Liver (tissue), 8 donors: ENCODE measurements at regions not wholly inside any gene's neighbourhood (a gene's known extent, or its start where the extent isn't known, plus 50 kb on each side); places are given as distances from the start of the nearest gene placed in this dataset.

ENCODE experiments used
- DNase-seq: peaks from one replicate; pipeline ENCODE4 v3.0.0-alpha.2; 2017; ENCODE audit warnings: low spot score
- H3K27ac ChIP-seq, 2 donors: one replicate each; pipeline ENCODE4 v1.7.0; 2013; ENCODE audit warnings: inconsistent platforms in 2 of 2, low read length in 2 of 2, control low read depth in 1 of 2, low read depth in 1 of 2, mild to moderate bottlenecking in 1 of 2
- H3K27me3 ChIP-seq, 4 donors: one replicate each; pipeline versions ENCODE4 v1.6.1 to v1.7.0; 2013; ENCODE audit warnings: low read length in 3 of 4, inconsistent platforms in 1 of 4, mild to moderate bottlenecking in 1 of 4, moderate library complexity in 1 of 4; ENCODE audit not compliant: control insufficient read depth in 4 of 4, insufficient read depth in 4 of 4
- H3K36me3 ChIP-seq, 4 donors: one replicate each; pipeline versions ENCODE4 v1.6.1 to v1.7.0; 2013; ENCODE audit warnings: low read length in 3 of 4, mild to moderate bottlenecking in 3 of 4, low read depth in 1 of 4, moderate library complexity in 1 of 4; ENCODE audit not compliant: control insufficient read depth in 4 of 4, insufficient read depth in 3 of 4
- H3K4me1 ChIP-seq, 4 donors: one replicate each; pipeline versions ENCODE4 v1.6.1 to v1.7.0; 2013; ENCODE audit warnings: low read length in 3 of 4, mild to moderate bottlenecking in 3 of 4, moderate library complexity in 1 of 4; ENCODE audit not compliant: control insufficient read depth in 4 of 4, insufficient read depth in 4 of 4
- H3K4me3 ChIP-seq, 3 donors: one replicate each; pipeline versions ENCODE4 v1.6.1 to v1.7.0; 2013; ENCODE audit warnings: low read length in 3 of 3, control low read depth in 1 of 3, low read depth in 1 of 3, mild to moderate bottlenecking in 1 of 3
- H3K9ac ChIP-seq, 2 donors: one replicate each; pipeline ENCODE4 v1.7.0; 2013; ENCODE audit warnings: low read length in 2 of 2, mild to moderate bottlenecking in 2 of 2, moderate library complexity in 2 of 2, control low read depth in 1 of 2, low read depth in 1 of 2
- H3K9me3 ChIP-seq, 4 donors: one replicate each; pipeline versions ENCODE4 v1.6.1 to v1.7.0; 2013; ENCODE audit warnings: low read length in 3 of 4; ENCODE audit not compliant: control insufficient read depth in 4 of 4
- FOXA2 ChIP-seq: IDR thresholded peaks from 2 replicates; pipeline ENCODE4 v1.6.1; 2016; ENCODE audit warnings: antibody characterized with exemption
- GABPA ChIP-seq, 2 donors: IDR thresholded peaks in 1 of 2; conservative IDR thresholded peaks in 1 of 2; 2 replicates each; pipeline ENCODE4 v1.6.1; 2016; ENCODE audit warnings: antibody characterized with exemption in 2 of 2, mild to moderate bottlenecking in 1 of 2, moderate library complexity in 1 of 2
- HNF4A ChIP-seq, 2 donors: conservative IDR thresholded peaks; 2 replicates each; pipeline ENCODE4 v1.6.1; 2016; ENCODE audit warnings: antibody characterized with exemption in 2 of 2, mild to moderate bottlenecking in 2 of 2
- HNF4G ChIP-seq: IDR thresholded peaks from 2 replicates; pipeline ENCODE4 v1.6.1; 2016; ENCODE audit warnings: antibody characterized with exemption
- JUND ChIP-seq, 2 donors: IDR thresholded peaks; 2 replicates each; pipeline ENCODE4 v1.6.1; 2016; ENCODE audit warnings: antibody characterized with exemption in 2 of 2
- NR2F2 ChIP-seq: IDR thresholded peaks from 2 replicates; pipeline ENCODE4 v1.6.1; 2016; ENCODE audit warnings: antibody characterized with exemption
- RAD21 ChIP-seq, 2 donors: IDR thresholded peaks; 2 replicates each; pipeline ENCODE4 v1.6.1; 2016; ENCODE audit warnings: antibody characterized with exemption in 2 of 2, mild to moderate bottlenecking in 2 of 2
- RXRA ChIP-seq, 2 donors: IDR thresholded peaks; 2 replicates each; pipeline ENCODE4 v1.6.1; 2017 to 2018; ENCODE audit warnings: antibody characterized with exemption in 2 of 2, mild to moderate bottlenecking in 1 of 2
- SP1 ChIP-seq: IDR thresholded peaks from 2 replicates; pipeline ENCODE4 v1.6.1; 2018; ENCODE audit warnings: antibody characterized with exemption, mild to moderate bottlenecking
- TAF1 ChIP-seq: conservative IDR thresholded peaks from 2 replicates; pipeline ENCODE4 v1.6.1; 2016; ENCODE audit warnings: antibody characterized with exemption, mild to moderate bottlenecking
- YY1 ChIP-seq: IDR thresholded peaks from 2 replicates; pipeline ENCODE4 v1.6.1; 2016; ENCODE audit warnings: antibody characterized with exemption, mild to moderate bottlenecking
- WGBS: extraction: QIAGEN DNeasy Blood & Tissue Kit; methylation state at CpG from one replicate; pipeline ENCODE4 v1.1.7; 2013; 5-methylcytosine and 5-hydroxymethylcytosine counted together
- TF ChIP-seq, protein P1 (sequence below): IDR thresholded peaks from 2 replicates; pipeline ENCODE4 v1.6.1; 2016; ENCODE audit warnings: antibody characterized with exemption
- TF ChIP-seq, protein P2 (sequence below): IDR thresholded peaks from 2 replicates; pipeline ENCODE4 v1.6.1; 2016; ENCODE audit warnings: antibody characterized with exemption, mild to moderate bottlenecking
- TF ChIP-seq, protein P3 (sequence below): IDR thresholded peaks from 2 replicates; pipeline ENCODE4 v1.6.1; 2016; ENCODE audit warnings: antibody characterized with exemption
- TF ChIP-seq, protein P4 (sequence below): IDR thresholded peaks from 2 replicates; pipeline ENCODE4 v1.6.1; 2016; ENCODE audit warnings: antibody characterized with exemption
- TF ChIP-seq, protein P5 (sequence below): fragments of 150-350 bp; IDR thresholded peaks from 2 replicates; pipeline ENCODE4 v1.5.1; 2017; ENCODE audit warnings: improper control_type of control experiment, low read depth, low read length; ENCODE audit not compliant: missing input control
- donor health status: healthy.
- donor health status: healthy.
- donor health status: healthy.
- donor health status: healthy.
- donor health status: healthy.

DNA sequence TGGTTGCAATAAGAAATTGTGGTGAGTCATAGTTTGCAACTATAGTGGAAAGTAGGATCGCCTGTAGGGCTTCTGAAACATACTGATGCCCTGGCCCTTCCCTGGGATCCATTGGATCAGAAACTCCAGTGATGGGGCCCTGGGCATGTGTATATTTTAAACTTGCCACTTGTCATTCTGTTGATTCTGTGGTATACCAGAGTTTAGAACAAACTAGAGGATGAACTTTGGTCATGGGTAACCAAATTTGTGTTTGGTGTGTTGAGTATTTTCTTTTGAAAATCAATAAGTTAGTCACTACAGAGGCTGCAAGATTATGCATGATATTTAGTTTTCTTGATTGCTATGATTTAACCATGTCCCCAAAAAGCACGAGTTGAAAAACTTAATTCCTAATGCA is 142.2 kb downstream of the SLC15A5 start:
- Histone ChIP-seq H3K4me3 (peak overlapping the region in 1 of 3 donors; percentile 25), H3K9me3 (peaks cover 14 to 23% (median 23%) of the 10 kb centered on the region in 4 donors), H3K27me3 (no peaks in the 10 kb centered on the region), H3K4me1 (peaks cover 0 to 9% (median 1%) of the 10 kb centered on the region in 4 donors), H3K27ac (no peak overlapping the region), H3K36me3 (no peaks in the 10 kb centered on the region), H3K9ac (no peak overlapping the region)
- 64% methylated on average over 2 of the region's 2 CpGs for WGBS
- TF ChIP-seq SP1 (no peak), HNF4A (conservative IDR thresholded peaks at IDR 0.05) (peak; percentile 39 to 40), YY1 (no peak)
- no peak for DNase-seq

DNA sequence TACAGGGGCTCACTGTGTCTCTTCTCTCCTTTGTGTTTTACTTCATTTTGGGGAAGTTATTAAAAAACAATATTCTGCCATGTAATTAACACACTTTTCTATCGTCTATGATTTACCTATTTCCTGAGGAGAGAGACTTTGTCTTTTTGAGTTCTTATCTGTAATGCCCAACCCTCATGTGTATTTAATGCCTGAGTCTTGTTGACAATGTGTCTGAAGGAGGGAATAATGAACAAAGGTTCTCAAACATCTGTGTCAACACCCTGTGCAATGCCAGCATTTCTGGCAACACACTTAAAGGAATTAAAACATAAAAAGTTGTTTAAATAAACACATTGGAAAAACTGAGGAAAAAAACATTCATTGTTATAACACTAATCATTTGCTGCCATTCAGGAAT is 147.1 kb downstream of the SLC15A5 start:
- no peak for DNase-seq
- no peak overlapping the region for H3K9ac ChIP-seq
- TF ChIP-seq SP1 (no peak), HNF4G (no peak), JUND (IDR thresholded peaks at IDR 0.05) (no peak), NR2F2 (no peak), FOXA2 (no peak)
- TF ChIP-seq, protein P1, sequence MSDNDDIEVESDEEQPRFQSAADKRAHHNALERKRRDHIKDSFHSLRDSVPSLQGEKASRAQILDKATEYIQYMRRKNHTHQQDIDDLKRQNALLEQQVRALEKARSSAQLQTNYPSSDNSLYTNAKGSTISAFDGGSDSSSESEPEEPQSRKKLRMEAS, result no peak
- TF ChIP-seq, protein P2, sequence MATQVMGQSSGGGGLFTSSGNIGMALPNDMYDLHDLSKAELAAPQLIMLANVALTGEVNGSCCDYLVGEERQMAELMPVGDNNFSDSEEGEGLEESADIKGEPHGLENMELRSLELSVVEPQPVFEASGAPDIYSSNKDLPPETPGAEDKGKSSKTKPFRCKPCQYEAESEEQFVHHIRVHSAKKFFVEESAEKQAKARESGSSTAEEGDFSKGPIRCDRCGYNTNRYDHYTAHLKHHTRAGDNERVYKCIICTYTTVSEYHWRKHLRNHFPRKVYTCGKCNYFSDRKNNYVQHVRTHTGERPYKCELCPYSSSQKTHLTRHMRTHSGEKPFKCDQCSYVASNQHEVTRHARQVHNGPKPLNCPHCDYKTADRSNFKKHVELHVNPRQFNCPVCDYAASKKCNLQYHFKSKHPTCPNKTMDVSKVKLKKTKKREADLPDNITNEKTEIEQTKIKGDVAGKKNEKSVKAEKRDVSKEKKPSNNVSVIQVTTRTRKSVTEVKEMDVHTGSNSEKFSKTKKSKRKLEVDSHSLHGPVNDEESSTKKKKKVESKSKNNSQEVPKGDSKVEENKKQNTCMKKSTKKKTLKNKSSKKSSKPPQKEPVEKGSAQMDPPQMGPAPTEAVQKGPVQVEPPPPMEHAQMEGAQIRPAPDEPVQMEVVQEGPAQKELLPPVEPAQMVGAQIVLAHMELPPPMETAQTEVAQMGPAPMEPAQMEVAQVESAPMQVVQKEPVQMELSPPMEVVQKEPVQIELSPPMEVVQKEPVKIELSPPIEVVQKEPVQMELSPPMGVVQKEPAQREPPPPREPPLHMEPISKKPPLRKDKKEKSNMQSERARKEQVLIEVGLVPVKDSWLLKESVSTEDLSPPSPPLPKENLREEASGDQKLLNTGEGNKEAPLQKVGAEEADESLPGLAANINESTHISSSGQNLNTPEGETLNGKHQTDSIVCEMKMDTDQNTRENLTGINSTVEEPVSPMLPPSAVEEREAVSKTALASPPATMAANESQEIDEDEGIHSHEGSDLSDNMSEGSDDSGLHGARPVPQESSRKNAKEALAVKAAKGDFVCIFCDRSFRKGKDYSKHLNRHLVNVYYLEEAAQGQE, result no peak
- TF ChIP-seq, protein P3, sequence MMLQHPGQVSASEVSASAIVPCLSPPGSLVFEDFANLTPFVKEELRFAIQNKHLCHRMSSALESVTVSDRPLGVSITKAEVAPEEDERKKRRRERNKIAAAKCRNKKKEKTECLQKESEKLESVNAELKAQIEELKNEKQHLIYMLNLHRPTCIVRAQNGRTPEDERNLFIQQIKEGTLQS, result no peak
- H3K27me3 ChIP-seq, result no peaks in the 10 kb centered on the region
- no peak overlapping the region for H3K4me3 ChIP-seq
- WGBS, result 28% methylated on average over 1 of the region's 1 CpG
- no peak overlapping the region for H3K27ac ChIP-seq
- no peaks in the 10 kb centered on the region for H3K36me3 ChIP-seq
- H3K9me3 ChIP-seq, result peaks cover 16 to 32% (median 28%) of the 10 kb centered on the region in 4 donors
- no peaks in the 10 kb centered on the region for H3K4me1 ChIP-seq

DNA sequence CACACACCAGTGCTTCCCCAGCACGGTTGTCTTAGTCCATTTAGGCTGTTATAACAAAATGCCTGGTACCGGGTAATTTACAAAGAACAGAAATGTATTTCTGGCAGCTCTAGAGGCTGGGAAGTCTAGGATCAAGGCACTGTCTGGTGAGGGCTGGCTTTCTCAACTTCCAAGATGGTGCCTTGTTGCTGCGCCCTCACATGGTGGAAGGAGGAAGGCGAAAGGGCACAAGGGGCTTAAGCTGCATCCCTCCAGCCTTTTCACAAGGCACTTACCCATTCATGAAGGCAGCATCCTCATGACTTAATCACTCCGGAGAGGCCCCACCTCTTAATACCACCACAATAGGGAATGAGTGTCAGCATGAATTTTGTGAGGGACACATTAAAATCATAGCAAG is 155.5 kb downstream of the SLC15A5 start:
- Histone ChIP-seq H3K27me3 (no peaks in the 10 kb centered on the region), H3K9me3 (peaks cover 0 to 1% (median 0%) of the 10 kb centered on the region in 4 donors), H3K9ac (no peak overlapping the region), H3K36me3 (no peaks in the 10 kb centered on the region), H3K4me3 (no peak overlapping the region), H3K4me1 (peaks cover 0 to 2% (median 0%) of the 10 kb centered on the region in 4 donors), H3K27ac (no peak overlapping the region)
- DNase-seq, result no peak
- WGBS, result 91% methylated on average over 5 of the region's 5 CpGs
- TF ChIP-seq GABPA (IDR thresholded peaks at IDR 0.05 in 1 of 2, conservative IDR thresholded peaks at IDR 0.05 in 1 of 2), result no peak
- TF ChIP-seq, protein P1, result no peak
- no peak for TF ChIP-seq TAF1
- no peak for TF ChIP-seq FOXA2
- no peak for TF ChIP-seq NR2F2
- TF ChIP-seq SP1, result no peak
- no peak for TF ChIP-seq YY1
- TF ChIP-seq JUND (IDR thresholded peaks at IDR 0.05), result no peak
- no peak for TF ChIP-seq RXRA (IDR thresholded peaks at IDR 0.05)
- TF ChIP-seq, protein P2, result no peak
- no peak for TF ChIP-seq RAD21 (IDR thresholded peaks at IDR 0.05)
- TF ChIP-seq, protein P4, sequence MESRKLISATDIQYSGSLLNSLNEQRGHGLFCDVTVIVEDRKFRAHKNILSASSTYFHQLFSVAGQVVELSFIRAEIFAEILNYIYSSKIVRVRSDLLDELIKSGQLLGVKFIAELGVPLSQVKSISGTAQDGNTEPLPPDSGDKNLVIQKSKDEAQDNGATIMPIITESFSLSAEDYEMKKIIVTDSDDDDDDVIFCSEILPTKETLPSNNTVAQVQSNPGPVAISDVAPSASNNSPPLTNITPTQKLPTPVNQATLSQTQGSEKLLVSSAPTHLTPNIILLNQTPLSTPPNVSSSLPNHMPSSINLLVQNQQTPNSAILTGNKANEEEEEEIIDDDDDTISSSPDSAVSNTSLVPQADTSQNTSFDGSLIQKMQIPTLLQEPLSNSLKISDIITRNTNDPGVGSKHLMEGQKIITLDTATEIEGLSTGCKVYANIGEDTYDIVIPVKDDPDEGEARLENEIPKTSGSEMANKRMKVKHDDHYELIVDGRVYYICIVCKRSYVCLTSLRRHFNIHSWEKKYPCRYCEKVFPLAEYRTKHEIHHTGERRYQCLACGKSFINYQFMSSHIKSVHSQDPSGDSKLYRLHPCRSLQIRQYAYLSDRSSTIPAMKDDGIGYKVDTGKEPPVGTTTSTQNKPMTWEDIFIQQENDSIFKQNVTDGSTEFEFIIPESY, result no peak
- TF ChIP-seq, protein P5, sequence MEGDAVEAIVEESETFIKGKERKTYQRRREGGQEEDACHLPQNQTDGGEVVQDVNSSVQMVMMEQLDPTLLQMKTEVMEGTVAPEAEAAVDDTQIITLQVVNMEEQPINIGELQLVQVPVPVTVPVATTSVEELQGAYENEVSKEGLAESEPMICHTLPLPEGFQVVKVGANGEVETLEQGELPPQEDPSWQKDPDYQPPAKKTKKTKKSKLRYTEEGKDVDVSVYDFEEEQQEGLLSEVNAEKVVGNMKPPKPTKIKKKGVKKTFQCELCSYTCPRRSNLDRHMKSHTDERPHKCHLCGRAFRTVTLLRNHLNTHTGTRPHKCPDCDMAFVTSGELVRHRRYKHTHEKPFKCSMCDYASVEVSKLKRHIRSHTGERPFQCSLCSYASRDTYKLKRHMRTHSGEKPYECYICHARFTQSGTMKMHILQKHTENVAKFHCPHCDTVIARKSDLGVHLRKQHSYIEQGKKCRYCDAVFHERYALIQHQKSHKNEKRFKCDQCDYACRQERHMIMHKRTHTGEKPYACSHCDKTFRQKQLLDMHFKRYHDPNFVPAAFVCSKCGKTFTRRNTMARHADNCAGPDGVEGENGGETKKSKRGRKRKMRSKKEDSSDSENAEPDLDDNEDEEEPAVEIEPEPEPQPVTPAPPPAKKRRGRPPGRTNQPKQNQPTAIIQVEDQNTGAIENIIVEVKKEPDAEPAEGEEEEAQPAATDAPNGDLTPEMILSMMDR, result no peak
